Erythroblast (primary cell): ENCODE measurements at regions not wholly inside any gene's neighbourhood (a gene's known extent, or its start where the extent isn't known, plus 50 kb on each side); places are given as distances from the start of the nearest gene placed in this dataset.
"Not testable (repeated sequence)": the region's sequence is repeated elsewhere in the genome, so short reads cannot be mapped to it uniquely, and the experiment has no call there.

Experiments used
- DNase-seq, 2 experiments: peaks; one replicate each; lab custom pipeline; 2025; lab: John Stamatoyannopoulos, UW
- GATA1 ChIP-seq: IDR thresholded peaks from 2 replicates; pipeline ENCODE4 v1.6.1; 2011; ENCODE audit warnings: low read depth, mild to moderate bottlenecking, control low read depth, low read length, moderate library complexity
- POLR2A ChIP-seq: IDR thresholded peaks from 2 replicates; pipeline ENCODE4 v1.6.1; 2011; ENCODE audit warnings: mild to moderate bottlenecking, low read length

- DNase-seq, result no peak
- TF ChIP-seq GATA1 (no peak), POLR2A (no peak)
Observed at GRCh38 chr4:14404730-14405129, 597.6 kb upstream of the CPEB2 start.

GRCh38 chr4:14410516-14410915, 591.8 kb upstream of the CPEB2 start:
- DNase-seq, result no peak
- TF ChIP-seq POLR2A (no peak), GATA1 (no peak)

GRCh38 chr4:14415146-14415545, 587.1 kb upstream of the CPEB2 start:
- TF ChIP-seq POLR2A, result no peak
- no peak for TF ChIP-seq GATA1
- DNase-seq, result no peak

GRCh38 chr4:14419516-14419915, 582.8 kb upstream of the CPEB2 start:
- TF ChIP-seq POLR2A, result no peak
- no peak for TF ChIP-seq GATA1
- no peak for DNase-seq

- DNase-seq, result not testable (repeated sequence)
Observed at GRCh38 chr4:14426297-14426696, 576.0 kb upstream of the CPEB2 start.

- DNase-seq, result no peak
- TF ChIP-seq GATA1 (no peak), POLR2A (no peak)
Observed at GRCh38 chr4:14428125-14428524, 574.2 kb upstream of the CPEB2 start.

GRCh38 chr4:14431155-14432134, 570.8 kb upstream of the CPEB2 start:
- DNase-seq, result no peak
- TF ChIP-seq GATA1, result no peak
- no peak for TF ChIP-seq POLR2A

- no peak for TF ChIP-seq GATA1
- TF ChIP-seq POLR2A, result no peak
- no peak for DNase-seq
Observed at GRCh38 chr4:14434483-14434882, 567.8 kb upstream of the CPEB2 start.

GRCh38 chr4:14434916-14435315, 567.4 kb upstream of the CPEB2 start:
- no peak for DNase-seq
- TF ChIP-seq POLR2A (no peak), GATA1 (no peak)

GRCh38 chr4:14441561-14441960, 560.7 kb upstream of the CPEB2 start:
- TF ChIP-seq POLR2A (no peak), GATA1 (no peak)
- DNase-seq, result no peak

- TF ChIP-seq GATA1, result no peak
- TF ChIP-seq POLR2A, result no peak
- DNase-seq, result no peak
Observed at GRCh38 chr4:14445882-14446281, 556.4 kb upstream of the CPEB2 start.

- no peak for DNase-seq
- TF ChIP-seq POLR2A (no peak), GATA1 (no peak)
Observed at GRCh38 chr4:14446311-14446710, 556.0 kb upstream of the CPEB2 start.

- TF ChIP-seq POLR2A (no peak), GATA1 (no peak)
- DNase-seq, result no peak
Observed at GRCh38 chr4:14446904-14447303, 555.4 kb upstream of the CPEB2 start.

GRCh38 chr4:14449308-14449707, 553.0 kb upstream of the CPEB2 start:
- no peak for TF ChIP-seq POLR2A
- no peak for TF ChIP-seq GATA1
- DNase-seq, result no peak

GRCh38 chr4:14452001-14452400, 550.3 kb upstream of the CPEB2 start:
- TF ChIP-seq POLR2A (no peak), GATA1 (no peak)
- DNase-seq, result no peak
